Cardiac muscle cell (in vitro differentiated cells and primary cell): ENCODE measurements at regions not wholly inside any gene's neighbourhood (a gene's known extent, or its start where the extent isn't known, plus 50 kb on each side); places are given as distances from the start of the nearest gene placed in this dataset.

ENCODE experiments used
- DNase-seq, 2 donors: peaks; one replicate each; pipeline versions ENCODE4 v3.0.0 to v3.0.0-alpha.2; 2010 to 2017; ENCODE audit warnings: low read depth in 1 of 2, low spot score in 1 of 2
- H3K27ac ChIP-seq: fragments of 200-600 bp; sonication (generic); 2 replicates; pipeline ENCODE4 v1.5.1; 2016
- H3K27me3 ChIP-seq: fragments of 200-600 bp; sonication (generic); 2 replicates; pipeline ENCODE4 v1.6.0; 2016; ENCODE audit warnings: control low read depth
- H3K36me3 ChIP-seq: fragments of 200-600 bp; sonication (generic); 2 replicates; pipeline ENCODE4 v1.5.1; 2016; ENCODE audit warnings: control low read depth
- H3K4me1 ChIP-seq: fragments of 200-600 bp; sonication (generic); 2 replicates; pipeline ENCODE4 v1.8.1; 2017; ENCODE audit warnings: low read depth, mild to moderate bottlenecking, mixed run types
- H3K4me3 ChIP-seq: fragments of 200-600 bp; sonication (generic); 2 replicates; pipeline ENCODE4 v1.5.1; 2016; ENCODE audit warnings: mild to moderate bottlenecking
- H3K9me3 ChIP-seq: fragments of 200-600 bp; sonication (generic); 2 replicates; pipeline ENCODE4 v1.5.1; 2017; ENCODE audit warnings: low read depth, mild to moderate bottlenecking, control low read depth
- TF ChIP-seq, protein P1 (sequence below): IDR thresholded peaks from 2 replicates; pipeline ENCODE4 v1.5.1; 2012; ENCODE audit warnings: low read depth, mild to moderate bottlenecking, low read length

DNA sequence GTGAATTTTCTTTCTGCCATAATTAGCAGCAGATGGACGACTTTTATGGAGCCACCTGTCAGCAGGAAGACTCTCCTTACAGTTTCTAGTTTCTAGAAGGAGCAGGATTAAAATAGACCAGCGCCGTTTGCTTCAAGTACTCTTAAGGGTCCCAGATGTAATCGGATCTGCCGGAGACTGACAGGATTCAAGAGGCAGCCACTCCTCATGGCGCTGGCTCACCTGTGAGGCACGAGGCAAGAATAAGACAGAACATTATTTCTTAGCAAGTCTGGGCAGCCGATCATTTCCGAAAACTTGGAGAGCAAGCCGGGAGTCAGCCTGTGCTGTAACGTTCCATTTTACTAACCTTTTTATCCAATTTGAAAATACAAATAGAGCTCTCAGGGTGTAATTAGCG, 410.4 kb upstream of the RORA start:
- DNase-seq: peak in 1 of 2 donors; percentile 51
- no peaks in the 10 kb centered on the region for H3K27me3 ChIP-seq
- no peaks in the 10 kb centered on the region for H3K9me3 ChIP-seq
- H3K4me1 ChIP-seq: peaks cover 25% of the 10 kb centered on the region
- no peaks in the 10 kb centered on the region for H3K36me3 ChIP-seq
- TF ChIP-seq, protein P1, sequence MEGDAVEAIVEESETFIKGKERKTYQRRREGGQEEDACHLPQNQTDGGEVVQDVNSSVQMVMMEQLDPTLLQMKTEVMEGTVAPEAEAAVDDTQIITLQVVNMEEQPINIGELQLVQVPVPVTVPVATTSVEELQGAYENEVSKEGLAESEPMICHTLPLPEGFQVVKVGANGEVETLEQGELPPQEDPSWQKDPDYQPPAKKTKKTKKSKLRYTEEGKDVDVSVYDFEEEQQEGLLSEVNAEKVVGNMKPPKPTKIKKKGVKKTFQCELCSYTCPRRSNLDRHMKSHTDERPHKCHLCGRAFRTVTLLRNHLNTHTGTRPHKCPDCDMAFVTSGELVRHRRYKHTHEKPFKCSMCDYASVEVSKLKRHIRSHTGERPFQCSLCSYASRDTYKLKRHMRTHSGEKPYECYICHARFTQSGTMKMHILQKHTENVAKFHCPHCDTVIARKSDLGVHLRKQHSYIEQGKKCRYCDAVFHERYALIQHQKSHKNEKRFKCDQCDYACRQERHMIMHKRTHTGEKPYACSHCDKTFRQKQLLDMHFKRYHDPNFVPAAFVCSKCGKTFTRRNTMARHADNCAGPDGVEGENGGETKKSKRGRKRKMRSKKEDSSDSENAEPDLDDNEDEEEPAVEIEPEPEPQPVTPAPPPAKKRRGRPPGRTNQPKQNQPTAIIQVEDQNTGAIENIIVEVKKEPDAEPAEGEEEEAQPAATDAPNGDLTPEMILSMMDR: no peak
- no peak overlapping the region for H3K4me3 ChIP-seq
- no peak overlapping the region for H3K27ac ChIP-seq

DNA sequence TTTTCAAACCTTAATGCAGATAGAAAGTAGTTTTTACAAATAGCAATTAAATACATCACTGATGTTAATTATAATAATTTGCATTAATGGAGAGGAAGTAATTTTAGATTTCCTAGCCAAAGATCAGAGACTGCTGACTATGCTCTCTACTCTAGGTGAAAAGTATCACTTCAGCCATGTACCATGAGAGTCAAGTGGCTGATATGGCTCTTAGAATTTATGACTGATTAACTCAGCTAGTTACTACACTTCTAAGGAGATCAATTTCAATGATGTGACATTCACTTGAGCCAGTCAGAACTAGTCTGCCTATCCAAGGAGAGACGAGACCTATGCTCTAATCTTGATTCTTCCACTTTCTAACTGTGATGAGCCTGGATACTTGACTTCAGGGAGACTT, 405.7 kb upstream of the RORA start:
- no peak for DNase-seq
- H3K27me3 ChIP-seq: peaks cover 12% of the 10 kb centered on the region
- TF ChIP-seq, protein P1: no peak
- H3K9me3 ChIP-seq: no peaks in the 10 kb centered on the region
- H3K27ac ChIP-seq: no peak overlapping the region
- H3K4me3 ChIP-seq: no peak overlapping the region
- no peaks in the 10 kb centered on the region for H3K36me3 ChIP-seq
- H3K4me1 ChIP-seq: peaks cover 10% of the 10 kb centered on the region

DNA sequence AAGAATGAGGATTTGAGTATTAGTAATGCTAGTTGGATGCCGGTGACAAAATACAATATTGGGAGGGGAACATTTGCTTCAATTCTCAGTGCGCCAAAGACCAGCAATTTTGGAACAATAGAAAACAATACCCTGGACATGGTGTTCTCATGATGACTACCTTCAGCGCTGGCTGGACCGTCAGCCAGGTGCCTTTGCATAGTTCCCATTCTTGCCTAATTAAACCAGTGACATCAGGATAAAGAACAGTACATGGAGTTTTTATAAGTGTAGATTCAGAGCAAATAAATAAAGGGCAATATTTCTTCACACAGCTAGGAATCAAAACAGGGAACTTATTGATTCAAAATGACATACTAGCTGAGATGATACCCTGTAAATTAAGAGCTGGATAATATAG, 404.8 kb upstream of the RORA start:
- TF ChIP-seq, protein P1: no peak
- Histone ChIP-seq H3K36me3 (no peaks in the 10 kb centered on the region), H3K4me1 (peaks cover 2% of the 10 kb centered on the region), H3K27me3 (peaks cover 20% of the 10 kb centered on the region), H3K9me3 (no peaks in the 10 kb centered on the region), H3K27ac (no peak overlapping the region), H3K4me3 (no peak overlapping the region)
- no peak for DNase-seq

DNA sequence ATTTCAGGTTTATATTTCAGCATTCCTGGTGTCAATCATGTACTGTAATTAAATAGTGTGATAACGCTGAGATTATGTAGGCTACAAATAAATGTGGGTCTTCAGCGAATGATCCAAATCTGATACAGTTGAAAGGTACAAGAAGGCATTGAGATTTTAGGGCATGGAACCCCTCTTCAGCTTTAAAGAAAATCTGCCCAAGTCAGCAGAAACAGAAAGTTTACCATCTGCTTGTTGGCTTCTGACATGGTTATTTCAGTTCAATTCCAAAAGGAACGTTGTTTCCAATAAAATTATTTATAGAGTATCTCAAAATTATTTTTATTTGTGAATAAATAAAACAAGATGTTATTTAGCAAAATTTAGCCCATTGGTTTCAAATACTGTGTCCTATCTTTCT, 400.2 kb upstream of the RORA start:
- Histone ChIP-seq H3K4me1 (no peaks in the 10 kb centered on the region), H3K27me3 (peaks cover 51% of the 10 kb centered on the region), H3K36me3 (no peaks in the 10 kb centered on the region), H3K27ac (no peak overlapping the region), H3K4me3 (no peak overlapping the region), H3K9me3 (no peaks in the 10 kb centered on the region)
- DNase-seq: no peak
- TF ChIP-seq, protein P1: no peak

DNA sequence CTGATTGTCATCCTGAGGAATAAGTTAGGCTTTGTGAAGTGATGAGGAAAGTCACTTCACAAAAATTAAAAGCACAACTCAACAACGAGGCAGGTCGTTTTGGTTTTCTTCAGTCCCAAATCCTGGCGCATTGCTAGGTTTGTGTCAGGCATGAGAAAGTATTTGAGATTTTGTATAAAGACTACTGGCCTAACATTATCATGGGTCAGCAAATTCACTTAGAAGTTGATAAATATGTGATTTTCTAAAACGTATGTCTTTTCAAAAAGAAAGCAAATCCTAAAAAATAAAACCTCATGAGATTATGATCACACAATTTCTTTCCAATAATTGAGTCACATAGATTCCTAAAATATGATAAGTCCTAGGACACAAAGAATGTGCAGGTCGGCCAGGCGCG, 395.8 kb upstream of the RORA start:
- H3K4me1 ChIP-seq: no peaks in the 10 kb centered on the region
- TF ChIP-seq, protein P1: no peak

DNA sequence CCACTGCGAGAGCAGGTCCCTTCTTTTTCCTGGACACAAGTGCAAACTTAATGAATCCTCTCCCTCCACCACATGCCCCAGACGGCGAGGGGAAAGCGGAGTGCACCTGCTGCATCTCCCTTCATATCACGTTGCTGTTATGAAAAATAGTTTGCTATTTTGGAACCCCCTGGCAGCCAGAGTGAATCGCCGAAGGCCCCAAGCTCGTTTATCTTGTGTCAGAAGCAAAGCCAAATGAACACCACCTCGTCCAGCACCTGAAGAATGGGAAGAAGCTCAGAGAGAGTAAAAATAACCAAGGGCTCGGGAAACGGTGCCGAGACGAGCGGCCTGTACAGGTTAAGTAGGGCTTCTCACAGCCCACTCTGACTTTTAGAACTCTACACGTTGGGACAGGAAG, 394.6 kb upstream of the RORA start:
- DNase-seq: no peak

More for the DNA sequence above, 395.8 kb upstream of the RORA start:
- no peak for DNase-seq
- Histone ChIP-seq H3K27me3 (peaks cover 65% of the 10 kb centered on the region), H3K27ac (no peak overlapping the region), H3K36me3 (no peaks in the 10 kb centered on the region), H3K9me3 (no peaks in the 10 kb centered on the region), H3K4me3 (no peak overlapping the region)

More for the DNA sequence above, 394.6 kb upstream of the RORA start:
- Histone ChIP-seq H3K36me3 (no peaks in the 10 kb centered on the region), H3K9me3 (no peaks in the 10 kb centered on the region), H3K4me1 (no peaks in the 10 kb centered on the region), H3K27me3 (peaks cover 68% of the 10 kb centered on the region), H3K4me3 (no peak overlapping the region), H3K27ac (no peak overlapping the region)
- TF ChIP-seq, protein P1: no peak
